ENCODE measurements at regions not wholly inside any gene's neighbourhood (a gene's known extent, or its start where the extent isn't known, plus 50 kb on each side); places are given as distances from the start of the nearest gene placed in this dataset.
"Not testable (repeated sequence)": the region's sequence is repeated elsewhere in the genome, so short reads cannot be mapped to it uniquely, and the experiment has no call there.

- not testable (repeated sequence) for TF ChIP-seq CTCF (IDR thresholded peaks at IDR 0.05; ENCODE audit: low read depth, low read length); MAX (IDR thresholded peaks at IDR 0.05; ENCODE audit: low read depth, low read length); POLR2A (IDR thresholded peaks at IDR 0.05; ENCODE audit: extremely low read depth, insufficient read length)
Measured at GRCh38 chr1:29589716-29590115, 353.4 kb downstream of the PTPRU start.

Data from NB4 (cell line).